Astrocyte of the cerebellum (primary cell): ENCODE measurements at regions not wholly inside any gene's neighbourhood (a gene's known extent, or its start where the extent isn't known, plus 50 kb on each side); places are given as distances from the start of the nearest gene placed in this dataset.
"Not testable (repeated sequence)": the region's sequence is repeated elsewhere in the genome, so short reads cannot be mapped to it uniquely, and the experiment has no call there.

Source experiments
- DNase-seq: peaks from one replicate; pipeline ENCODE4 v3.0.0-alpha.2; 2011; ENCODE audit warnings: low read depth
- H3K4me3 ChIP-seq: 2 replicates; pipeline ENCODE4 v1.5.1; 2011; ENCODE audit warnings: mild to moderate bottlenecking, low read depth, low read length, moderate library complexity
- CTCF ChIP-seq: IDR thresholded peaks from 2 replicates; pipeline ENCODE4 v1.5.1; 2012; ENCODE audit warnings: low read length, low read depth, moderate library complexity, mild to moderate bottlenecking; ENCODE audit errors: missing control alignments
- in situ Hi-C: cut with HindIII; loops from 2 replicates; pipeline ENCODE4 v1.10.0; 2017; ENCODE audit warnings: low sequenced_read_pairs

- TF ChIP-seq CTCF: no peak
- in situ Hi-C loops: no loop called here
Measured at GRCh38 chr14:55913324-55914025, 204.7 kb upstream of the PELI2 start.

GRCh38 chr14:55914771-55915170 lies 203.4 kb upstream of the PELI2 start:
- no peak overlapping the region for H3K4me3 ChIP-seq
- in situ Hi-C loops: no loop called here
- TF ChIP-seq CTCF: no peak
- DNase-seq: no peak

More at GRCh38 chr14:55913324-55914025, 204.7 kb upstream of the PELI2 start:
- no peak overlapping the region for H3K4me3 ChIP-seq
- DNase-seq: peak; percentile 79

GRCh38 chr14:55915456-55915855 lies 202.8 kb upstream of the PELI2 start:
- H3K4me3 ChIP-seq: no peak overlapping the region
- in situ Hi-C loops: no loop called here
- peak; percentile 76 for DNase-seq
- TF ChIP-seq CTCF: no peak

GRCh38 chr14:55919800-55920199 lies 198.4 kb upstream of the PELI2 start:
- in situ Hi-C loops, H3K4me3 ChIP-seq, DNase-seq: not testable (repeated sequence)

- no peak for TF ChIP-seq CTCF
- in situ Hi-C loops: no loop called here
Measured at GRCh38 chr14:55921511-55921910, 196.7 kb upstream of the PELI2 start.

GRCh38 chr14:55926007-55926406 lies 192.2 kb upstream of the PELI2 start:
- no peak for DNase-seq
- in situ Hi-C loops: no loop called here
- H3K4me3 ChIP-seq: no peak overlapping the region
- TF ChIP-seq CTCF: no peak

More at GRCh38 chr14:55921511-55921910, 196.7 kb upstream of the PELI2 start:
- no peak for DNase-seq
- no peak overlapping the region for H3K4me3 ChIP-seq

GRCh38 chr14:55927028-55927427 lies 191.2 kb upstream of the PELI2 start:
- no peak for TF ChIP-seq CTCF
- no peak overlapping the region for H3K4me3 ChIP-seq
- in situ Hi-C loops: no loop called here
- DNase-seq: no peak
